ENCODE measurements at regions not wholly inside any gene's neighbourhood (a gene's known extent, or its start where the extent isn't known, plus 50 kb on each side); places are given as distances from the start of the nearest gene placed in this dataset.

DNA sequence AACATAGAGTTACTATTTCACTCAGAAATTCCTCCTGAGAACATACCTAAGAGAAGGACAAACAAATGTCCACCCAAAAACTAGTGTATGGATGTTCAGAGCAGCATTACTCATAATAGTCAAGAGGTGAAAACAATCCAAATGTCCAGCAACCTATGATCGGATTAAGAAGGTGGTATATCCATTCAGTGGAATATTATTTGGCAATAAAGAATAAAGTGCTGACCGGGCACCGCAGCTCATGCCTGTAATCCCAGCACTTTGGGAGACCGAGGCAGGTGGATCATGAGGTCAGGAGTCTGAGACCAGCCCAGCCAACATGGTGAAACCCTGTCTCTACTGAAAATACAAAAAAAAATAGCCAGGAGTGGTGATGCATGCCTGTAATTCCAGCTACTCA lies 182.8 kb upstream of the AGAP1 start:
- no peak for TF ChIP-seq POLR2AphosphoS5 (IDR thresholded peaks at IDR 0.05)
- TF ChIP-seq, protein P1, sequence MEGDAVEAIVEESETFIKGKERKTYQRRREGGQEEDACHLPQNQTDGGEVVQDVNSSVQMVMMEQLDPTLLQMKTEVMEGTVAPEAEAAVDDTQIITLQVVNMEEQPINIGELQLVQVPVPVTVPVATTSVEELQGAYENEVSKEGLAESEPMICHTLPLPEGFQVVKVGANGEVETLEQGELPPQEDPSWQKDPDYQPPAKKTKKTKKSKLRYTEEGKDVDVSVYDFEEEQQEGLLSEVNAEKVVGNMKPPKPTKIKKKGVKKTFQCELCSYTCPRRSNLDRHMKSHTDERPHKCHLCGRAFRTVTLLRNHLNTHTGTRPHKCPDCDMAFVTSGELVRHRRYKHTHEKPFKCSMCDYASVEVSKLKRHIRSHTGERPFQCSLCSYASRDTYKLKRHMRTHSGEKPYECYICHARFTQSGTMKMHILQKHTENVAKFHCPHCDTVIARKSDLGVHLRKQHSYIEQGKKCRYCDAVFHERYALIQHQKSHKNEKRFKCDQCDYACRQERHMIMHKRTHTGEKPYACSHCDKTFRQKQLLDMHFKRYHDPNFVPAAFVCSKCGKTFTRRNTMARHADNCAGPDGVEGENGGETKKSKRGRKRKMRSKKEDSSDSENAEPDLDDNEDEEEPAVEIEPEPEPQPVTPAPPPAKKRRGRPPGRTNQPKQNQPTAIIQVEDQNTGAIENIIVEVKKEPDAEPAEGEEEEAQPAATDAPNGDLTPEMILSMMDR (IDR thresholded peaks at IDR 0.05), result no peak

Data from breast epithelium (tissue), 3 donors.